K562 (cell line): ENCODE measurements at regions not wholly inside any gene's neighbourhood (a gene's known extent, or its start where the extent isn't known, plus 50 kb on each side); places are given as distances from the start of the nearest gene placed in this dataset.

ENCODE experiments used
- CREB3L1 ChIP-seq: fragments of 450-650 bp; IDR thresholded peaks from 2 replicates; pipeline ENCODE4 v1.6.1; 2014; ENCODE audit warnings: low read depth, mild to moderate bottlenecking, moderate library complexity, borderline replicate concordance
- E2F3 ChIP-seq: fragments of 250-450 bp; sonication (Bioruptor Pico); IDR thresholded peaks from 2 replicates; pipeline ENCODE4 v1.4.0; 2020; ENCODE audit warnings: mild to moderate bottlenecking
- RB1 ChIP-seq: fragments of 450-650 bp; IDR thresholded peaks from 2 replicates; pipeline ENCODE4 v1.6.1; 2017; ENCODE audit warnings: low read depth, mild to moderate bottlenecking
- SMC3 ChIP-seq: conservative IDR thresholded peaks from 2 replicates; pipeline ENCODE4 v1.6.1; 2011; ENCODE audit warnings: low read depth, low read length, improper control_type of control experiment; ENCODE audit not compliant: insufficient read depth
- TCF7 ChIP-seq: sonication (generic); IDR thresholded peaks from 2 replicates; pipeline ENCODE4 v1.6.1; 2016; ENCODE audit warnings: antibody characterized with exemption, borderline replicate concordance
- USF1 ChIP-seq: sonication (generic); formaldehyde crosslinking; IDR thresholded peaks from 2 replicates; pipeline ENCODE4 v1.9.0; 2022; ENCODE audit warnings: mild to moderate bottlenecking, missing genetic modification reagents
- ZNF785 ChIP-seq: fragments of 250-450 bp; sonication (Bioruptor Pico); IDR thresholded peaks from 2 replicates; pipeline ENCODE4 v1.4.0; 2020; ENCODE audit warnings: mild to moderate bottlenecking
- TF ChIP-seq, protein P1 (sequence below), 3 experiments: fragments of 200-800 bp in 1 of 3; sonication (Bioruptor generic) in 1 of 3; sonication (generic) in 1 of 3; formaldehyde crosslinking in 1 of 3; IDR thresholded peaks; 2 replicates each; pipeline versions ENCODE4 v1.6.1 to v1.8.0; 2016 to 2022; ENCODE audit warnings: mild to moderate bottlenecking in 2 of 3, missing compliant biosample characterization in 2 of 3, missing genetic modification characterization in 2 of 3, missing genetic modification reagents in 1 of 3

- TF ChIP-seq RB1 (no peak), ZNF785 (CRISPR knock-in tag) (no peak), USF1 (CRISPR knock-in tag) (no peak), SMC3 (no peak), E2F3 (no peak), TCF7 (no peak), CREB3L1 (no peak)
- TF ChIP-seq, protein P1, sequence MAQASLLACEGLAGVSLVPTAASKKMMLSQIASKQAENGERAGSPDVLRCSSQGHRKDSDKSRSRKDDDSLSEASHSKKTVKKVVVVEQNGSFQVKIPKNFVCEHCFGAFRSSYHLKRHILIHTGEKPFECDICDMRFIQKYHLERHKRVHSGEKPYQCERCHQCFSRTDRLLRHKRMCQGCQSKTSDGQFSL (CRISPR knock-in tag; IDR thresholded peaks at IDR 0.05) = no peak
- TF ChIP-seq, protein P1 (tag; IDR thresholded peaks at IDR 0.05) = no peak
- TF ChIP-seq, all 486 proteins: peak for 0
Measured at GRCh38 chr18:5662586-5663090, 118.8 kb upstream of the EPB41L3 start (continued).
